Fibroblast of pulmonary artery (primary cell): ENCODE measurements at regions not wholly inside any gene's neighbourhood (a gene's known extent, or its start where the extent isn't known, plus 50 kb on each side); places are given as distances from the start of the nearest gene placed in this dataset.

Experiments used
- DNase-seq: peaks from one replicate; pipeline ENCODE4 v3.0.0-alpha.2; 2010; ENCODE audit warnings: low read depth
- H3K4me3 ChIP-seq: replicated peaks from 2 replicates; pipeline ENCODE4 v1.5.1; 2011; ENCODE audit warnings: low read depth, mild to moderate bottlenecking, control low read depth, low read length, moderate library complexity
- CTCF ChIP-seq: IDR thresholded peaks from 2 replicates; pipeline ENCODE4 v1.5.1; 2011; ENCODE audit warnings: mild to moderate bottlenecking, control low read depth, low read length, inconsistent platforms; ENCODE audit errors: missing control alignments

DNA sequence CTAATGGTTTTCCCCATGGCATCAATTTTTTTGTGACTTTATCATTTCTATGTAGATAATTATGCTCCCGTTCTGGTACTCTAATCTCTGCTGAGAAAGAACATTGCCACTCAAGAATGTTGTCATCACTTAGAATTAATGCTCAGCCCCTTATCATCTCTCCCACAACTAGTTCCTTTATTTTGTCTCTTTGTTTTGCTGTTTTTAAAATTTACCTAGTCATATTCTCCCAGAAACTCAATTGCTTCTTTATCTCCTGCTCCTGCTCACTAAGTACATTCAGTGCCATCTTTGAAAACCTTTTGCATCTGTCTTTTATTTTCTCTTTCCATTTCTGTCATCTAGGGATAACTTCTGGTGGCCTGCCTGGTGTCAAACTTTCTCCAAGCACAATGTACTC lies 324.9 kb upstream of the MTPN start:
- no peak for DNase-seq
- no peak overlapping the region for H3K4me3 ChIP-seq
- TF ChIP-seq CTCF: no peak

GRCh38 chr7:136294977-136295376 lies 317.8 kb upstream of the MTPN start:
- H3K4me3 ChIP-seq: no peak overlapping the region
- DNase-seq: no peak
- TF ChIP-seq CTCF: no peak

- DNase-seq: no peak
- H3K4me3 ChIP-seq: no peak overlapping the region
- TF ChIP-seq CTCF: no peak
Observed at GRCh38 chr7:136293841-136294391, 316.8 kb upstream of the MTPN start.

DNA sequence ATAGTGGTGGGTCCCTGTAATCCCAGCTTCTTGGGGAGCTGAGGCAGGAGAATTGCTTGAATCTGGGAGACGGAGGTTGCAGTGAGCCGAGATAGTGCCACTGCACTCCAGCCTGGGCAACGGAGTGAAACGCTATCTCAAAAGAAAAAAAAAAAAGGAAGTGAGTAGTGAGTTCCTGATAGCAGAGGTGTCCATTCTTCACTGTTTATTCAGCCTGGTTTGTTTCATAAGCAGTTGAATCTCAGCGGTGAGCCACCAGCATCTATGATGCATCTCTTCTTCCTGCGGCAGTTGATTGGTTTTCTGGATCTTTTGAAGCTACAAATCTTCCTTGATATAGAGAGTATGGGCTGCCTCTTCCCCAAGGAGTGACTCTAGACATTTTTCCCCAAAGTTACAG lies 316.1 kb upstream of the MTPN start:
- no peak for DNase-seq
- no peak for TF ChIP-seq CTCF
- H3K4me3 ChIP-seq: no peak overlapping the region

- no peak overlapping the region for H3K4me3 ChIP-seq
- no peak for TF ChIP-seq CTCF
- no peak for DNase-seq
Observed at GRCh38 chr7:136292365-136292764, 315.2 kb upstream of the MTPN start.

- no peak for DNase-seq
- no peak overlapping the region for H3K4me3 ChIP-seq
- no peak for TF ChIP-seq CTCF
Observed at GRCh38 chr7:136290351-136290750, 313.2 kb upstream of the MTPN start.

DNA sequence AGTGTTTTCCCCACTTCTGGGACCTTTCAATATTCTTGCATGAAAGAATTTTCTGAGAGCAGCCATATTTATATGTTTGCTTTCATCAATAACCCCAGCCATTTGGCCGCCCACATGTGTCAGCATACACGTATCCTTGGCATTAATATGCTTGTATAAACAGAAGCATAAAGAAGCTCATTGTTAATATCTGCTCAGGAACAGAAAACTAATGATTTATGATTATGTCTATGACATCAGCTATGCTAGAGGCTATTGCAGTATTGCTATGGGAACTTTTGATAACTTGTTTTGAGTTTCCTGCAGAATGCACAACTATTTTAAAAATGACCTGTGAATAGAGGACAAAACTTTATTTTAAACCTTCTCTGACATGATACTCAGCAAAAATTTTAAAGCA lies 300.9 kb upstream of the MTPN start:
- DNase-seq: no peak
- no peak overlapping the region for H3K4me3 ChIP-seq
- TF ChIP-seq CTCF: no peak
